Dendritic cell treated with granulocyte-macrophage colony-stimulating factor and Interleukin-4, amounts not matched to agents 40 ng/mL and 50 ng/mL, for 4 days (primary cell): ENCODE measurements at regions not wholly inside any gene's neighbourhood (a gene's known extent, or its start where the extent isn't known, plus 50 kb on each side); places are given as distances from the start of the nearest gene placed in this dataset.
"Not testable (repeated sequence)": the region's sequence is repeated elsewhere in the genome, so short reads cannot be mapped to it uniquely, and the experiment has no call there.

Experiments used
- H3K27ac Mint-ChIP-seq: one replicate; pipeline ENCODE4 v1.8.0; 2022; ENCODE audit warnings: mild to moderate bottlenecking, mixed read lengths
- H3K27me3 Mint-ChIP-seq: one replicate; pipeline ENCODE4 v1.8.0; 2022; ENCODE audit warnings: mild to moderate bottlenecking, mixed read lengths
- H3K36me3 Mint-ChIP-seq: one replicate; pipeline ENCODE4 v1.8.0; 2022; ENCODE audit warnings: low read depth, mixed read lengths
- H3K4me1 Mint-ChIP-seq: one replicate; pipeline ENCODE4 v1.8.0; 2022; ENCODE audit warnings: low read depth, mixed read lengths
- H3K4me3 Mint-ChIP-seq: one replicate; pipeline ENCODE4 v1.8.0; 2022; ENCODE audit warnings: mild to moderate bottlenecking, moderate library complexity, mixed read lengths
- H3K9me3 Mint-ChIP-seq: one replicate; pipeline ENCODE4 v1.8.0; 2022; ENCODE audit warnings: mixed read lengths
- intact Hi-C: fragments of 100-400 bp; cut with micrococcal nuclease; formaldehyde crosslinking; loops from one replicate; pipeline ENCODE4 v1.15.0; 2022

DNA sequence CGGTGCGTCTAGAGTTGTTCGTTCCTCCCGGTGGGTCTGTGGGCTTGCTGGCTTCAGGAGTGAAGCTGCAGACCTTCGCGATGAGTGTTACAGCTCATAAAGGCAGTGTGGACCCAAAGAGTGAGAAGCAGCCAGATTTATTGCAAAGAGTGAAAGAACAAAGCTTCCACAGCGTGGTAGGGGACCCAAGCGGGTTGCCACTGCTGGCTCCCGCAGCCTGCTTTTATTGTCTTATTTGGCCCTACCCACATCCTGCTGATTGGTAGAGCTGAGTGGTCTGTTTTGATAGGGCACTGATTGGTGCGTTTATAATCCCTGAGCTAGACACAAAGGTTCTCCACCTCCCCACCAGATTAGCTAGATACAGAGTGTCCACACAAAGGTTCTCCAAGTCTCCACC, 250.4 kb downstream of the GJA1 start:
- H3K4me1 Mint-ChIP-seq, intact Hi-C loops, H3K27me3 Mint-ChIP-seq, H3K36me3 Mint-ChIP-seq, H3K4me3 Mint-ChIP-seq, H3K27ac Mint-ChIP-seq: not testable (repeated sequence)
- peaks cover 40% of the 10 kb centered on the region for H3K9me3 Mint-ChIP-seq

DNA sequence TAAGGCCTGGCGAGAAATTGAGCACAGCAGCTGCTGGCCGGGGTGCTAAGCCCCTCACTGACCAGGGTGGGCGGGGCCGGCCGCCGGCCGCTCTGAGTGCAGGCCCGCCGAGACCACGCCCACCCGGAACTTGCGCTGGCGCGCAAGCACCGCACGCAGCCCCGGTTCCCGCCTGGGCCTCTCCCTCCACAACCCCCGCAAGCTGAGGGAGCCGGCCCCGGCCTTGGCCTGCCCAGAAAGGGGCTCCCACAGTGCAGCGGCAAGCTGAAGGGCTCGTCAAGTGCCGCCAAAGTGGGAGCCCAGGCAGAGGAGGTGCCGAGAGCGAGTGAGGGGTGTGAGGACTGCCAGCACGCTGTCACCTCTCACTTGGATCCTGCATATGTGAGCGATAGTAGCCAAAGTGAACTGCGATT, 251.2 kb downstream of the GJA1 start:
- no peak overlapping the region for H3K27ac Mint-ChIP-seq
- H3K27me3 Mint-ChIP-seq = no peaks in the 10 kb centered on the region
- H3K4me3 Mint-ChIP-seq = no peak overlapping the region
- intact Hi-C loops = no loop called here
- H3K4me1 Mint-ChIP-seq = no peaks in the 10 kb centered on the region
- H3K9me3 Mint-ChIP-seq = peaks cover 34% of the 10 kb centered on the region
- H3K36me3 Mint-ChIP-seq = no peaks in the 10 kb centered on the region

DNA sequence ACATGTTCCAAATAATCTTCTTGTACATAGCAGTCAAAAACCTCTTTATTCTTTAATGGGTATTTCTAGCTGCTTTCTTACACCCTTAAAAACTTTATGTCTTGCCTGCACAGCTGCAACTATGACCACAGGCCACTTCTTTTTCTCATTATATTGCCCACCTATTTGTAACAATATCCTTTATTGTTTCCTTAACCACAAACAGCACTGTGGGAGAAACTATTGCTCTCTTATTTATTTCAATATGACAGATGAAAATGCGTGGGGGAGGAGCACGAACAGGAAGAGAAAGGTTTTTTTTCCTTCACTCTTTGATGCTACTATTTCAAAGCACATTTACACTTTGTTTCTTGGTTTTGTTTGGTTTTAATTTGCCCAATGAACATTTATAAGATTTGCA, 253.5 kb downstream of the GJA1 start:
- no peaks in the 10 kb centered on the region for H3K36me3 Mint-ChIP-seq
- no peaks in the 10 kb centered on the region for H3K27me3 Mint-ChIP-seq
- H3K4me1 Mint-ChIP-seq = no peaks in the 10 kb centered on the region
- no peak overlapping the region for H3K27ac Mint-ChIP-seq
- peaks cover 12% of the 10 kb centered on the region for H3K9me3 Mint-ChIP-seq
- H3K4me3 Mint-ChIP-seq = no peak overlapping the region
- intact Hi-C loops = no loop called here

DNA sequence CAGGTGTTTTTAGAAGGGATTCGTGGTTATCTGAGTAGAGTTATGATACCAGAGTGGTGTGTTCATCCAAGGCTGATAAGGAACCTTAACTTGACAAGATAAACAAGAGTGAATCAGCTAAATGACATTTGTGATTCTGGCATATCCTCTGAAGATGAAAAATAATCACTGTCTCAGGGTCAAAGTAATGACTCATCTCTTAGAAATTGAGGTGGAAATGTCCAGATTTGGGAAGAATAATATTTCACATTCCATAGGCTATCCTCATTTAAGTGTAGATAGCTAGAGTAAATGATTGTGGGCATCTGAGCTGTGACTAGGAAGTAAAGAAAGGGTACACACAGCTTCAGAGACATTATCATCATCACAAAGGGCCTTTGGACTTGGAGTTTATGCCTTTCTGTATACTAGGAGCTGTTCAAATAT, 255.7 kb downstream of the GJA1 start:
- H3K27ac Mint-ChIP-seq = no peak overlapping the region
- H3K9me3 Mint-ChIP-seq = no peaks in the 10 kb centered on the region
- no peaks in the 10 kb centered on the region for H3K36me3 Mint-ChIP-seq
- H3K27me3 Mint-ChIP-seq = no peaks in the 10 kb centered on the region
- intact Hi-C loops = no loop called here
- no peak overlapping the region for H3K4me3 Mint-ChIP-seq
- no peaks in the 10 kb centered on the region for H3K4me1 Mint-ChIP-seq

DNA sequence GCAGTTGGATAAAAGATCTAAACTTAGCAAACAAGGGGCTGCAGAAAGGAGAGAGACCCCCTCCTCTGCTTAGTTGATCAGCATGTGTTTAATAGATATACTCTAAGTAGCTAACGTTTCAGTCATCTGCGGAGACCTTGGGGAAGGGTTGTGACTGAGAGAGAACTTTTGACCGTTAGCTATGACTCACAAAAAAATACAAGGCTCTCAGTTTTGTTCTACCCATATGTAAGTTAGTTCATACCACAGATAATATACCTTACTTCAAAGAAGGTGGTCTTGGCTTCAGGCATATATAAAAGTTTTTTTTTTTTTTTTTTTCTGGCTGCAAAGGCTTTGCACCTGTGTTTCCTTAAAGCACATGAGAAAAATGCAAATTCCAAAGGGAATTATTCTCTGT, 258.9 kb downstream of the GJA1 start:
- no peak overlapping the region for H3K4me3 Mint-ChIP-seq
- H3K27ac Mint-ChIP-seq = no peak overlapping the region
- no peaks in the 10 kb centered on the region for H3K4me1 Mint-ChIP-seq
- H3K27me3 Mint-ChIP-seq = no peaks in the 10 kb centered on the region
- H3K9me3 Mint-ChIP-seq = no peaks in the 10 kb centered on the region
- intact Hi-C loops = no loop called here
- H3K36me3 Mint-ChIP-seq = no peaks in the 10 kb centered on the region

DNA sequence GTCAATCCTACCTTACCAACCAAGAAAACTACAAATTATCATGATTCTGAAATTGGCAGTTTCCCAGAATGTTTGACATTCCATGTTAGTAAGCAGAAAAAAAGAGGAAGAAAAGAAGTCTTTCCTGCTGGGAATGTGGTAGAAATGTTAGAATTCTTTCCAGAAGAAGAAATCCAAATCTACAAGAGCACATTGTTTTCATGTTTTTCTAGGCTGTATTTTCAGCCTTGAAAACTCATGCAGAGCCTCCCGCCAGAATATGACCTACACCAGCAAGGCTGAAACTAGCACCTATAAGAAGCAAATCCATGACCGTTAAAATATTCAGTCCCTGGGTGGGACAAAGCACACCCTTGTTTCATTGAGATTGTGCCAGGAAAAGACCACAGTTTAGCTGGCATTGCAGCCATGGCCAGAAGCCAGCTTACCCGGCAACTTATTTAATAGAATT, 259.4 kb downstream of the GJA1 start:
- intact Hi-C loops = no loop called here
- no peaks in the 10 kb centered on the region for H3K9me3 Mint-ChIP-seq
- H3K27me3 Mint-ChIP-seq = no peaks in the 10 kb centered on the region
- no peak overlapping the region for H3K27ac Mint-ChIP-seq
- no peaks in the 10 kb centered on the region for H3K4me1 Mint-ChIP-seq
- no peak overlapping the region for H3K4me3 Mint-ChIP-seq
- no peaks in the 10 kb centered on the region for H3K36me3 Mint-ChIP-seq

DNA sequence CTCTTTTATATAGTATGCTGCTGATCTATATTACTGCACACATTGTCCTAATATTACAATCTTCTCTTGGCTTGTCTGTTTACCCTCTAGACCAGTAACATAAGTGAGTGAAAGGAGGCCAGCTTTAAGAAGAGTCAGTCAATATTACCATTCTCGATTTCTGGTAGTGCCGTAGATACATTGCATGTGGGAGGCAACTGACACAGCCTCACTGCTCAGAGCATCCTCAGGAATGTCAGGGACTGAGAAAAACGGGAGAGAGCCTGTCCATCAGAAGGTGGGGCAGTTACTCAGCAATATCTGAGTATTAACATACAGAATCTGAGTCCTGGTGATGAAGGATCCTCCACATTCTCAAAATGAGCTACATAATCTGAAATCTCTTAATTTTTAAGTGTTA, 259.9 kb downstream of the GJA1 start:
- intact Hi-C loops = no loop called here
- Mint-ChIP-seq H3K9me3 (no peaks in the 10 kb centered on the region), H3K27ac (no peak overlapping the region), H3K4me1 (no peaks in the 10 kb centered on the region), H3K36me3 (no peaks in the 10 kb centered on the region), H3K27me3 (no peaks in the 10 kb centered on the region), H3K4me3 (no peak overlapping the region)

DNA sequence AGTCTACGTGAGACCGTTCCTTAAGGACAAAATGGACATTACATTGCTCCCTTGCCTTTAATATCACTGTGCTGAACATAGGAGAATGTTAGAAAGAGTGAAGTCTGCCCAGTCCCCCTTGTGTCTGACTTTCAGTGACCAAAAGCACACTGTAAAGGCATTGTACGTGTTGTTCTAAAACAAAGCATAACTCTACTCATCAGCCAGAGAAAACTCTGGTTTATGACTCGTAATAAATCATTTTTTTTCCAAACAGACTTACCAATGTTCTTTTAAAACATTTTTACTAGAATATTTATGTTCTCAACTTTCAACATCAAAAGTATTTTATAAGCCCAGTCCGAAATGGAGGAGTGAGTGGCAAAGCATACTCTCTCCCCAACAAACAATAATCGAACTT, 262.5 kb downstream of the GJA1 start:
- Mint-ChIP-seq H3K9me3 (peaks cover 1% of the 10 kb centered on the region), H3K36me3 (no peaks in the 10 kb centered on the region), H3K27ac (no peak overlapping the region), H3K4me3 (no peak overlapping the region), H3K27me3 (no peaks in the 10 kb centered on the region), H3K4me1 (no peaks in the 10 kb centered on the region)
- intact Hi-C loops = no loop called here

DNA sequence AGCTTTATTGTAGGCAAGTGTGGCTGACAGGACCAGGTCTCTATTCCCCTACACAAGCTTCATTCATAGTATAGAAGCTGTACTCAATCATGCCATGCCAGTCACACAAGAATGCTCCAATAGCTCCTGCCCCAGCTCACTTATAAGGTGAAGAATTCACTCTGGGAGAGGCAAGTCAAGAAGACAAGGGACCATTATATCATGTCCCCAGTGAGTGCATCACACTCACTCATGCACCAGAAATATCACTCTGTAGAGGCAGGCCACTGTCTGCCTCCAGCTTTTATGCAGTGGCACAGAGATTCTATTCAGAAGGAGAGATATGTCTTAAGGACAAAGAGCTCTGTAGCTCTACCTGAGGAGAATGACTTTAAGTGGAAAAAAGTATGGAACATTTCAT, 263.2 kb downstream of the GJA1 start:
- no peak overlapping the region for H3K4me3 Mint-ChIP-seq
- H3K36me3 Mint-ChIP-seq = no peaks in the 10 kb centered on the region
- H3K27me3 Mint-ChIP-seq = no peaks in the 10 kb centered on the region
- H3K4me1 Mint-ChIP-seq = no peaks in the 10 kb centered on the region
- H3K9me3 Mint-ChIP-seq = peaks cover 8% of the 10 kb centered on the region
- H3K27ac Mint-ChIP-seq = no peak overlapping the region
- intact Hi-C loops = no loop called here

DNA sequence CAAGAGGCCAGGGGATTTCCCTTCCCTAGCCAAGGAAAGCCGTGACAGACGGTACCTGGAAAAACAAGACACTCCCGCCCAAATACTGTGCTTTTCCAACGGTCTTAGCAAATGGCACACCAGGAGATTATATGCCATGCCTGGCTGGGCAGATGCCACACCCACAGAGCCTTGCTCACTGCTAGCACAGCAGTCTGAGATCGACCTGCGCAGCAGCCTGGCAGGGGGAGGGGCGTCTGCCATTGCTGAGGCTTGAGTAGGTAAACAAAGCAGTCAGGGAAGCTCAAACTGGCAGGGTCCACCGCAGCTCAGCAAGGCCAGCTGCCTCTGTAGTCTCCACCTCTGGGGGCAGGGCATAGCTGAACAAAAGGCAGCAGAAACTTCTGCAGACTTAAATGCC, 267.7 kb downstream of the GJA1 start:
- H3K27ac Mint-ChIP-seq, intact Hi-C loops, H3K36me3 Mint-ChIP-seq, H3K4me1 Mint-ChIP-seq, H3K4me3 Mint-ChIP-seq, H3K27me3 Mint-ChIP-seq: not testable (repeated sequence)
- peaks cover 26% of the 10 kb centered on the region for H3K9me3 Mint-ChIP-seq

DNA sequence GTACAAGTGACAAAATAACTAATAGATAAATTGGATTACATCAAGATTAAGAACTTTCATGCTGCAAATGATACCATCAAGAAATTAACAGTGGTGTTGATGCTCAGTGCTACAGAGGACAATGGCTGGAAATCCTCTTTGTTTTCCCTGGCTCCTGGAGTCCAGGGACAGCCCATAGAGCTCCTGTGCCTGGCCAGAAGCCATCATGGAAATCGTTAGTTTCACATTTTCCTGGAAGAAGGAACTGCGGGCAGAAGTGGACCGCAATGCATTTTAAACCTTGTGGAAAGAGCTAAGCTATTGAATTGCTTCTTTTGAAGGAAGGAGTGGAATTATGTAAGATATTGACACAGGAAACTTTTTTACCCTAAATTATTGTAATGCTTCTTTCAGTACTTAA, 276.0 kb downstream of the GJA1 start:
- intact Hi-C loops = no loop called here
- H3K36me3 Mint-ChIP-seq = no peaks in the 10 kb centered on the region
- no peaks in the 10 kb centered on the region for H3K4me1 Mint-ChIP-seq
- H3K4me3 Mint-ChIP-seq = no peak overlapping the region
- H3K27me3 Mint-ChIP-seq = no peaks in the 10 kb centered on the region
- H3K27ac Mint-ChIP-seq = no peak overlapping the region
- peaks cover under 1% of the 10 kb centered on the region for H3K9me3 Mint-ChIP-seq

DNA sequence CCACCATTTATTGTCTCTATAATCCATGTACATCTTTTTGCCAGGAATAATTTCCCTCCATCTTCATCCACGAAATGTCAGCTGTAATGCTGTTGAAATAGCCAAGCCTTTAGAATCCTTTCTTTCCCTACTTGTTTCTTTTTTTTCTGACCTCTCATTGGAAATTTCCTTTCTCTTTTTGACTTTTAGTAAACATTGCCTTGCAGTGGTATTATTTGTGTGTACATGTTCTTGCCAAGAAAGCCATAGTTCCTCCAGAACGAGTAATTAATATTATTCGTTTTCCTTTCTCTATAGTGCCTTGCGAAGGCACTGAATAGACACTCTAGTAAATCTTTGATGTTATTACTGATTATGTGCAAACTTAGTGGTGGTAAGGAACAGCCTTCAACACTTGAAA, 282.2 kb downstream of the GJA1 start:
- intact Hi-C loops = no loop called here
- no peaks in the 10 kb centered on the region for H3K4me1 Mint-ChIP-seq
- no peaks in the 10 kb centered on the region for H3K27me3 Mint-ChIP-seq
- no peaks in the 10 kb centered on the region for H3K36me3 Mint-ChIP-seq
- no peak overlapping the region for H3K4me3 Mint-ChIP-seq
- H3K27ac Mint-ChIP-seq = no peak overlapping the region
- peaks cover 26% of the 10 kb centered on the region for H3K9me3 Mint-ChIP-seq

DNA sequence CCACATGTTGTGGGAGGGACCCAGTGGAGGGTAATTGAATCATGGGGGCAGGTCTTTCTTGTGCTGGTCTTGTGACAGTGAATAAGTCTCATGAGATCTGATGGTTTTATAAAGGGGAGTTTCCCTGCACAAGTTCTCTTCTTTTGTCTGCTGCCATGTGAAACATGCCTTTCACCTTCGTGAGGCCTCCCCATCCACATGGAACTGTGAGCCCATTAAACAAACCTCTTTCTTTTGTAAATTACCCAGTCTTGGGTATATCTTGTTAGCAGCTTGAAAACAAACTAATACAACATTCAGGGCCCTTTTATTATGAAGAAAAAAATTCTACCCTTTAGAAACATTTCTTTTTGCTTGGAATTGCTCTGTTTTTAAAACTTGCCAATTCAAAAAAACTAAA, 285.4 kb downstream of the GJA1 start:
- intact Hi-C loops = not testable (repeated sequence)

DNA sequence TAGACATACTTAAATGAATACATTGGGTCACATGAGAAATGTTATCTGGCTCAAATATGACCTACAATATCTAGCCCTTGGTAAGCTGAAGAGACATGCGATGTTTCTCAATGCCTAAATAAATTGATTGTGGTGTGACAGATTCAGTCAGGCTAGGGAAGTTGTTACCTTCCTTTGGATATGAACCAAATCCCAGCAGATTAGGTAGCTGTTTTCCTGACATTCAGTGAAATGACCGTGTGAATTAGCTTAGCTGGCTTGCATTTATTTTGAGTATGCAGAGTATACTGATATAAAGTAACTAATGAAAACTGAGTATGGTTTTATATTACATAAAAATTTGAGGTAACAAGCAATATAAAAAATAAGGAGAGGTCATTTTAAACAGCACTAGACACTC, 288.2 kb downstream of the GJA1 start:
- no peak overlapping the region for H3K4me3 Mint-ChIP-seq
- H3K36me3 Mint-ChIP-seq = no peaks in the 10 kb centered on the region
- H3K27ac Mint-ChIP-seq = no peak overlapping the region
- no peaks in the 10 kb centered on the region for H3K27me3 Mint-ChIP-seq
- peaks cover 10% of the 10 kb centered on the region for H3K9me3 Mint-ChIP-seq
- no peaks in the 10 kb centered on the region for H3K4me1 Mint-ChIP-seq
- intact Hi-C loops = no loop called here

More for the DNA sequence above, 285.4 kb downstream of the GJA1 start:
- H3K4me3 Mint-ChIP-seq, H3K27ac Mint-ChIP-seq, H3K36me3 Mint-ChIP-seq, H3K27me3 Mint-ChIP-seq, H3K4me1 Mint-ChIP-seq: not testable (repeated sequence)
- H3K9me3 Mint-ChIP-seq = peaks cover 26% of the 10 kb centered on the region

DNA sequence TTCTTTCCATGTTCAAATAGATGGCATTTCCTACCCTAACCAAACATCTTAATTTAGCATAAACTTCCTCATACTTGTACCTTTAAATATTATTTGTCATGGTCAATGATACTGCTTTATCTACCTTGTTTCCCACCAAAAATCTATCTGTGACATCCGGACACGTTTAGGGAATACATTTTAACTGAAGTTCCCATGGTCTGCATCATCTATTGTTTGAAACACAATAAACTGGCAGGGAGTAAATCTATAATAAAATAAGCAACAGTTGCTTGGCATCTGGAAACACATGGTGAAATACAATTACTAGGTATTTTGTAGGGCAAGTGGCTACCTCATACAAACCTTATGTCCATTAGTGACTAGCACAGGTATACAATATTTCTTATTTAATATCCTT, 289.1 kb downstream of the GJA1 start:
- Mint-ChIP-seq H3K9me3 (peaks cover 10% of the 10 kb centered on the region), H3K4me1 (no peaks in the 10 kb centered on the region), H3K27me3 (no peaks in the 10 kb centered on the region), H3K27ac (no peak overlapping the region), H3K36me3 (no peaks in the 10 kb centered on the region), H3K4me3 (no peak overlapping the region)
- intact Hi-C loops = no loop called here

DNA sequence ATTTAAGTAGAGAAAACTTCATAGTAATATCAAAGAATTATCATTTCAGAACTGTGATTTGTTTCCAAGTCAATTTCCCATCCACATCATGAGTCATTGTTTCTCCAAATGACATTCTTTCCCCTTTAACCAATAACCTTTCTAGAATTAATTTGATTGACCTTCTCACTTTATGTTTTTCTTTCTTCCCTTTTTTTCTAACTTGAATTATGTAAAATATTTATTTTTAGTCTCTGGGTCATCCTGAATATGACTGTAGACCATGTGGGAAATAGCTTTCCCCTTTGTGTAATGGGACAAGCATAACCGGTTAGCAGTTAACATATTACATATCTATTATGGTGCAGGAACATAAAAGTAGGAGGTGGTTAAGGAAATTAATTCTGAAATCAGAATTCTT, 291.1 kb downstream of the GJA1 start:
- Mint-ChIP-seq H3K27me3 (no peaks in the 10 kb centered on the region), H3K4me1 (no peaks in the 10 kb centered on the region), H3K27ac (no peak overlapping the region)

More for the DNA sequence above, 291.1 kb downstream of the GJA1 start:
- Mint-ChIP-seq H3K36me3 (no peaks in the 10 kb centered on the region), H3K4me3 (no peak overlapping the region), H3K9me3 (peaks cover 15% of the 10 kb centered on the region)
- intact Hi-C loops = no loop called here
